ENCODE measurements at regions not wholly inside any gene's neighbourhood (a gene's known extent, or its start where the extent isn't known, plus 50 kb on each side); places are given as distances from the start of the nearest gene placed in this dataset.

- TF ChIP-seq ZFP3 (CRISPR knock-in tag; IDR thresholded peaks at IDR 0.05): no peak
- TF ChIP-seq POU6F1 (CRISPR knock-in tag; IDR thresholded peaks at IDR 0.05; ENCODE audit: borderline replicate concordance, low read depth): no peak
- no peak for TF ChIP-seq OSR1 (CRISPR knock-in tag; IDR thresholded peaks at IDR 0.05)
Measured at GRCh38 chr22:49044776-49045175, 782.9 kb downstream of the BRD1 start (continued).

GRCh38 chr22:49044091-49044490 is 783.6 kb downstream of the BRD1 start:
- TF ChIP-seq OSR1 (CRISPR knock-in tag; IDR thresholded peaks at IDR 0.05): no peak
- no peak for TF ChIP-seq ESRRG (CRISPR knock-in tag; IDR thresholded peaks at IDR 0.05)
- no peak for TF ChIP-seq PATZ1 (CRISPR knock-in tag; IDR thresholded peaks at IDR 0.05; ENCODE audit: borderline replicate concordance)
- TF ChIP-seq ZNF8 (CRISPR knock-in tag; IDR thresholded peaks at IDR 0.05): no peak
- no peak for TF ChIP-seq CSDC2 (CRISPR knock-in tag; IDR thresholded peaks at IDR 0.05)
- no peak for TF ChIP-seq RARB (CRISPR knock-in tag; IDR thresholded peaks at IDR 0.05)
- no peak for TF ChIP-seq GLIS3 (CRISPR knock-in tag; IDR thresholded peaks at IDR 0.05)
- no peak for TF ChIP-seq SNAI2 (CRISPR knock-in tag; IDR thresholded peaks at IDR 0.05)
- TF ChIP-seq ZFP3 (CRISPR knock-in tag; IDR thresholded peaks at IDR 0.05): no peak
- ATAC-seq: no peak

GRCh38 chr22:49042877-49043859 is 784.5 kb downstream of the BRD1 start:
- ATAC-seq: no peak

More at GRCh38 chr22:49042877-49043859, 784.5 kb downstream of the BRD1 start:
- TF ChIP-seq PATZ1 (CRISPR knock-in tag; IDR thresholded peaks at IDR 0.05; ENCODE audit: borderline replicate concordance) (no peak), ZFP3 (CRISPR knock-in tag; IDR thresholded peaks at IDR 0.05) (no peak), ZNF8 (CRISPR knock-in tag; IDR thresholded peaks at IDR 0.05) (no peak), CSRNP3 (CRISPR knock-in tag; IDR thresholded peaks at IDR 0.05) (no peak), PPARA (CRISPR knock-in tag; IDR thresholded peaks at IDR 0.05; ENCODE audit: borderline replicate concordance) (no peak), CSDC2 (CRISPR knock-in tag; IDR thresholded peaks at IDR 0.05) (no peak), ZFP30 (CRISPR knock-in tag; IDR thresholded peaks at IDR 0.05) (no peak), POU6F1 (CRISPR knock-in tag; IDR thresholded peaks at IDR 0.05; ENCODE audit: borderline replicate concordance, low read depth) (no peak), RARB (CRISPR knock-in tag; IDR thresholded peaks at IDR 0.05) (no peak), BACH2 (CRISPR knock-in tag; IDR thresholded peaks at IDR 0.05; ENCODE audit: borderline replicate concordance) (no peak), TCF4 (CRISPR knock-in tag; IDR thresholded peaks at IDR 0.05; ENCODE audit: borderline replicate concordance) (no peak), ISL1 (CRISPR knock-in tag; IDR thresholded peaks at IDR 0.05) (no peak), ZNF565 (CRISPR knock-in tag; conservative IDR thresholded peaks at IDR 0.05; ENCODE audit: low read depth) (no peak), ZNF70 (CRISPR knock-in tag; IDR thresholded peaks at IDR 0.05) (no peak), ZC3H10 (CRISPR knock-in tag; IDR thresholded peaks at IDR 0.05) (no peak), GLIS3 (CRISPR knock-in tag; IDR thresholded peaks at IDR 0.05) (no peak), TSHZ2 (CRISPR knock-in tag; IDR thresholded peaks at IDR 0.05) (no peak), ESRRG (CRISPR knock-in tag; IDR thresholded peaks at IDR 0.05) (no peak)

Data from SK-N-SH treated with all-trans-retinoic acid at 6 μM for 48 hours (cell line).